ENCODE measurements at regions not wholly inside any gene's neighbourhood (a gene's known extent, or its start where the extent isn't known, plus 50 kb on each side); places are given as distances from the start of the nearest gene placed in this dataset.

- no peaks in the 10 kb centered on the region for H3K4me1 ChIP-seq
- no peaks in the 10 kb centered on the region for H3K27me3 ChIP-seq
- intact Hi-C loops (cut with DNase I) = no loop called here
- DNase-seq (ENCODE audit: low spot score in 2 of 2) = no peak
- H3K36me3 ChIP-seq = no peaks in the 10 kb centered on the region
- TF ChIP-seq CTCF (IDR thresholded peaks at IDR 0.05) = no peak
- H3K27ac ChIP-seq = no peak overlapping the region
- no peak overlapping the region for H3K4me3 ChIP-seq
- H3K9me3 ChIP-seq = no peaks in the 10 kb centered on the region
Observed at GRCh38 chr15:94033014-94033682, 198.2 kb upstream of the MCTP2 start.

GRCh38 chr15:94032571-94032970, 198.8 kb upstream of the MCTP2 start:
- Histone ChIP-seq H3K27ac (no peak overlapping the region), H3K4me3 (no peak overlapping the region), H3K9me3 (no peaks in the 10 kb centered on the region), H3K36me3 (no peaks in the 10 kb centered on the region), H3K27me3 (no peaks in the 10 kb centered on the region), H3K4me1 (no peaks in the 10 kb centered on the region)
- DNase-seq (ENCODE audit: low spot score in 2 of 2) = no peak
- no peak for TF ChIP-seq CTCF (IDR thresholded peaks at IDR 0.05)
- intact Hi-C loops (cut with DNase I) = no loop called here

- Histone ChIP-seq H3K4me3 (no peak overlapping the region), H3K36me3 (no peaks in the 10 kb centered on the region), H3K27ac (no peak overlapping the region), H3K9me3 (no peaks in the 10 kb centered on the region), H3K4me1 (no peaks in the 10 kb centered on the region), H3K27me3 (no peaks in the 10 kb centered on the region)
- intact Hi-C loops (cut with DNase I) = no loop called here
- no peak for DNase-seq (ENCODE audit: low spot score in 2 of 2)
- TF ChIP-seq CTCF (IDR thresholded peaks at IDR 0.05) = no peak
Observed at GRCh38 chr15:94031072-94031471, 200.3 kb upstream of the MCTP2 start.

GRCh38 chr15:94029495-94029894, 201.9 kb upstream of the MCTP2 start:
- DNase-seq (ENCODE audit: low spot score in 2 of 2) = no peak
- Histone ChIP-seq H3K4me3 (no peak overlapping the region), H3K4me1 (no peaks in the 10 kb centered on the region), H3K36me3 (no peaks in the 10 kb centered on the region), H3K27ac (no peak overlapping the region), H3K27me3 (no peaks in the 10 kb centered on the region), H3K9me3 (no peaks in the 10 kb centered on the region)
- intact Hi-C loops (cut with DNase I) = no loop called here
- no peak for TF ChIP-seq CTCF (IDR thresholded peaks at IDR 0.05)

- no peak overlapping the region for H3K27ac ChIP-seq
- H3K9me3 ChIP-seq = no peaks in the 10 kb centered on the region
- H3K4me3 ChIP-seq = no peak overlapping the region
- no peaks in the 10 kb centered on the region for H3K27me3 ChIP-seq
- TF ChIP-seq CTCF (IDR thresholded peaks at IDR 0.05) = no peak
- no peaks in the 10 kb centered on the region for H3K4me1 ChIP-seq
- DNase-seq (ENCODE audit: low spot score in 2 of 2) = no peak
- H3K36me3 ChIP-seq = no peaks in the 10 kb centered on the region
- intact Hi-C loops (cut with DNase I) = no loop called here
Observed at GRCh38 chr15:94028809-94029208, 202.6 kb upstream of the MCTP2 start.

GRCh38 chr15:94028121-94028520, 203.2 kb upstream of the MCTP2 start:
- no peak overlapping the region for H3K27ac ChIP-seq
- DNase-seq (ENCODE audit: low spot score in 2 of 2) = no peak
- intact Hi-C loops (cut with DNase I) = no loop called here

More at GRCh38 chr15:94028121-94028520, 203.2 kb upstream of the MCTP2 start:
- no peaks in the 10 kb centered on the region for H3K36me3 ChIP-seq
- H3K4me3 ChIP-seq = no peak overlapping the region
- no peaks in the 10 kb centered on the region for H3K9me3 ChIP-seq
- H3K4me1 ChIP-seq = no peaks in the 10 kb centered on the region
- no peaks in the 10 kb centered on the region for H3K27me3 ChIP-seq
- no peak for TF ChIP-seq CTCF (IDR thresholded peaks at IDR 0.05)

Measured in ascending aorta (tissue), 2 donors.